Right hindlimb (tissue), 1 donor: ENCODE measurements at regions not wholly inside any gene's neighbourhood (a gene's known extent, or its start where the extent isn't known, plus 50 kb on each side); places are given as distances from the start of the nearest gene placed in this dataset.
"Not testable (repeated sequence)": the region's sequence is repeated elsewhere in the genome, so short reads cannot be mapped to it uniquely, and the experiment has no call there.

Experiments
- DNase-seq: peaks from one replicate; pipeline ENCODE4 v3.0.0-alpha.2; 2018

- peak; percentile 67 for DNase-seq
These were observed 892.7 kb downstream of the TLE1 start for GRCh38 chr9:80796632-80797031.

DNA sequence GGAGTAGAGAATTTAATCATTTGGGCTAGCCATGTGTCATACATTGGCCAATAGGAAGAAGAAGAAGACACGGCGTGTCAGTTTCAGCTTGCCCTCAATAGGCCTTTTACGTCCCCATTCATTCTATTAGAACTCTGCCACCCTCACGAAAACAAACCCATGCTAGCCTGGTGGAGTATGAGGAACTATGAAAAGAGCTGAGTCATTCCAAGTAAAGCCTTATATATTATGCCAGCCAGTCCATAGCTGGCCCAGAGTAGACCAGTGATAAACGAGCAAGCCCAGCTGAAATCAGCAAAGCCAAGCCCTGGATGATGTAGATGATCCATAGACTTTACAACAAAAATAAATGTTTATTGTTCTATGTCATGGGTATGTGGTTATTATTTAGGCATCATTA, 895.1 kb downstream of the TLE1 start:
- DNase-seq: no peak

DNA sequence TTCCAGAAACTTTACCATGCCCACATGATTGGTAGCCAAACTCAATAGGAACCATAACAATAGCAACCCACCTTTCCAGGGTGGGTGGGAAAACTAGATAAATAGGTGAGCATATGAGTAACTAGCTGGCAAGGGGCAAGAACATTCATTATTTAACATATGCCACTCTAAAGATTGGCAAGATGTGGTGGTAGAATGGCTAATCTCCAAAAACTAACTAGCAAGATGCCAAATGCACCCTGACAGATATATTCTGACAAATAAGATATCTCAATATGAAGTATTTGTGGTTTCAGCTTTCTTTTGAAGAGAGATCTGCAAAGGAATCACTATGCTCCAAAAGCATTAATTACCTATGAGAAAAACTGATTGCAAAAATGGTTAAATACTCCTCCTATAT, 895.6 kb downstream of the TLE1 start:
- DNase-seq: no peak

GRCh38 chr9:80792726-80793125, 896.6 kb downstream of the TLE1 start:
- no peak for DNase-seq

GRCh38 chr9:80791836-80792235, 897.5 kb downstream of the TLE1 start:
- DNase-seq: no peak

DNA sequence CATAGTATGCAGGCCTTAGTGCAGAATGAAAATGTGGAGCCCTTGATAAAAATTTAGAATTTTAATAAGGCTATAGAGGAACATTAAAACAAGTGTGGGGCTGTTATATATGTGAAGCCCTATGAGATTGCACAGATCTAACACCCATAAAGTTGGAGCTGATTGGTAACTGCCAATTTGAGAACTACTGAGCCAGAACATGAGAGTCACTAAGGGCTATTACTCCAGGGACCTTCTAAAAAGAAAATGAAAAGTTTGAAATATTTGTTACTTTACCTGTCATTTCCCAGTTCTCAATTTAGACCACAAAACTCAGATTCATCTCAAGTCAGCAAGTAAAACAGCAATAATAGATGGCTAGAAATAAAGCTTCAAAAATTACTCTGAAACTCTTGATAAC, 898.6 kb downstream of the TLE1 start:
- DNase-seq: no peak

DNA sequence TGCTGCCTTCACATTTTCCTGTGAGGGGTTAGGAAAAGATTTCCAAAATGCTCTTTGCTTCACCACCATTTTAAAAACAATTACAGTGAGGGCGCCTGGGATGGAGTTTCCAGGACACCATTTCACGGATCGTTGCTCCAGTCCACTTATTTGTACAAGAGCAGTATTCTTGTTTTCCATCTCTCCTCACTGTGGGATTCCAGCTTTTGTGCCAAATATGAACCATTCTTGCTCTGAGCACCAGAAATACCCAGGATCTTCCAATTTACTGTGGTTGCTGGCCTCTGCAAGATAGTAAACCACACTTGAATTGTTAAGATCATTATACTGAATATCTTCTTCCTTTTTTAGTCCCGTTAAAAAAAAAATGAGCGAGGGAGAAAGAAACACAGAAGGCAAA, 899.5 kb downstream of the TLE1 start:
- DNase-seq: no peak

DNA sequence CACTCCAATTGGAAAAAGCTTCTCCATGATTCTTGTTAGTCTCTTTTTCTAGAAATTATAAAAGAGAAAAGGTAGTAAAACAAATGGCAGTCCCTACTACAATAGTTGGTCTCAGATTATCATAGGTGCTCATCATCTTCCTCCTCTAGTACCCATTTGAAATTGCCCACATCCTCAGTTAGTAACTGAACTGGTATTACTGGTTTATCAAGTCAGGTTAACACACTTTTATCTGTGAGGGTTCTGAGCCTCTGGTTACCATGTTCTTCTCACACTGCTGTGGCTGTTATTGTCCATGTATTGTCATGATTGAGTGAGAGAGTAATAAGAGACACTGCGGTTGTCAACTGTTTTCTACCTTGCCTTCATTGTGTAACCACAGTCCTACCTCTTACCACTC, 901.7 kb downstream of the TLE1 start:
- no peak for DNase-seq

DNA sequence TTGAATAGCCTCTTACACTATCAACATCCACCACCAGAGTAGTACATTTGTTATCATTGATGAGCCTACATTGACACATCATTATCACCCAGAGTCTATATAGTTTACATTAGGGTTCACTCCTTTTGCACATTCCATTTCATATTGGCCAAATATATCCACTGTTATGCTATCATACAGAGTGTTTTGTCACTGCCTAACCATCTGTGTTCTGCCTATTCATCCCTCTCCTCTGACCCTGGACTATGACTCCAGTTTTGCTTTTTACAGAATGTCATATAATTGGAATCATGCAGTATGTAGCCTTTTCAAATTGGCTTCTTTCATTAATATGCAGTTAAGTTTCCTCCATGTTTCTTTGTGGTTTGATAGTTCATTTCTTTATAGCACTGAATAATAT, 904.7 kb downstream of the TLE1 start:
- no peak for DNase-seq

DNA sequence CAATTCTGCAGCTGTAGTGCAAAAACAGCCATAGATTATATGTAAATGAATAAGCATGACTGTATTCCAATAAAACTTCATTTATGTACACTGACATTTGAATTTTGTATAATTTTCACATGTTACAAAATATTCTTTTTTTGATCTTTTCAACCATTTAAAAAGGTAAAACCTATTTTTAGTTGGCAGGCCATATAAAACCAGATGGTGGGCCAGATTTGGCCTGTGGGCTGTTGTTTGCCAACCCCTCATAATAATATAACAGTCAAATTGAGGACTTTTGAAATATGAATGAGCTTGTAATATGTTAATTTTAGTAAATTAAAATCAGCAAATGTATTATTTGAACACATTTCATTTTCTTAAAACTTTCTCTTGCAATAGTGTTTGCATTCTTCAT, 913.4 kb downstream of the TLE1 start:
- no peak for DNase-seq

DNA sequence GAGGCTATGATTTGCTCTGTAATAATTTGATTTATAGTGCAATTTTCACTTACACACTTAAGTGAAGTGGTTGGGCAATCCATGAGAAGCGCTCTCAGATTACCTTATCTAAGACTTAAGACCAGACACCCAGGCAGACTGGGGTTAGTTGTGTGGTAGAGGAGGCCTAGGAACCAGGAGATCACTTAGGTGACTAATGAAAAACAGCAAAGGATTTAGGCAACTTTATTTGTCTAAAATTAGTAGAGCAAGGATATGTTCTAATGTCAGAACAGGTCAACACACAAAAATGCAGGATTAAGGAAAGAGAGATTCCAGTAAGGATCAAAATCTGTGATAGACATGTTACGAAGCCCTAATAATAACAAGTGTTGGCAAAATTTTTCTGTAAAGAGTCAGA, 913.8 kb downstream of the TLE1 start:
- DNase-seq: no peak

DNA sequence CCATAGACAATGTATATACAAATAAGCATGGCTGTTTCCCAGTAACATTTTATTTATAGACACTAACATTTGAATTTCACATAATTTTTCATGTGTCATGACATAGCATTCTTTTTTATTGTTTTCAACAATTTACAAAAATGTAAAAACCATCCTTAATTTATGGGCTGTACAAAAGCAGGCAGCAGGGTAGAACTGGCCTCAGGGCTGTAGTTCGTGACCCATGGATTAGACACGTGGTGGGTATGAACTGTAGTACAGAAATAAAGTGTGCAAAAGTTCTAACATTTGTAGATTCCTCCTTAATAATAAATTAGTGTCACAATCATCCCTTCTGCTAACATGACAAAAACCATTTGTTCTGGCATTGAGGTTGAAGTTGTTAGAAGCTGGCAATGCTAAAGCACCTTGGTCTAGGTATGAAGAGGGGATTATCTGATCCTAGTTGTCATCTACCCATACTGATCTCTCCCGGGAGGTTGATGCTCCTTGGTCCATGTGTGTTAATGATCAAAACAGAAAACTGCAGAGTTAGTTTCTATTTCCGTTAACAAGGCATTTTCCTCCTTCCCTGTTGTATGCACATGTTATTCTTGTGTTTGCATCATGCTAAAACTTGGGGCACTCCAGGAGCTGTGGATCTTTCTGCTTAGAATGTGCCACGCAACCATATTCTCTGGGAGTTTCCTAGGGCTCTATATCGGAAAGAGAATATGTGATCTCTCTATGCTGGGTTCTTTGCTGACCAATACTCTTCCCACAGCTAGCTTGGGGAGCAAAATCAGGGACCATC, 917.6 kb downstream of the TLE1 start:
- DNase-seq: no peak

GRCh38 chr9:80763536-80763935, 925.8 kb downstream of the TLE1 start:
- DNase-seq: peak; percentile 61

DNA sequence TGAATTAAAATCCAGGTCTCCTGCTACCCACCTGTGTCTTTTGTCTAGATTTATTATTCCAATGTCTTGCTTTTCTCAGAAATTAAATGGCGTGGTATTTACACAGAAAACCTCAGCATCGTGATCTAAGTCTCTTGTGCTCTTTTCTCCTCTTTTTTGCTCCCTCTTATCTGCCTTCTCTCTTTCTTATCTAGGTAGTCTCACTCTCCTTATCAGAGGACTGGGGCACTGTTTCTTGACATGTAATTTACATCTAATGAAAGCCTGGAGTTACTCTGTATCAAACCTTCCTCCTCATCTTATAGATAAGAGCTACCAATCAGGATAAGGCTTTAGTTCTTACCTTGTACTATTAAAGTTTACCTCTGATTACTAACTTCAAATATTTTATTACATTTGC, 933.8 kb downstream of the TLE1 start:
- DNase-seq: no peak

DNA sequence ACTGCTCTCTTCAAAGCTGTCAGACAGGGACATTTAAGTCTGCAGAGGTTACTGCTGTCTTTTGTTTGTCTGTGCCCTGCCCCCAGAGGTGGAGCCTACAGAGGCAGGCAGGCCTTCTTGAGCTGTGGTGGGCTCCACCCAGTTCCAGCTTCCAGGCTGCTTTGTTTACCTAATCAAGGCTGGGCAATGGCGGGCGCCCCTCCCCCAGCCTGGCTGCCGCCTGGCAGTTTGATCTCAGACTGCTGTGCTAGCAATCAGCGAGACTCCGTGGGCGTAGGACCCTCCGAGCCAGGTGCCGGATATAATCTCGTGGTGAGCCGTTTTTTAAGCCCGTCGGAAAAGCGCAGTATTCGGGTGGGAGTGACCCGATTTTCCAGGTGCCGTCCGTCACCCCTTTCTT, 942.3 kb downstream of the TLE1 start:
- DNase-seq: not testable (repeated sequence)

- DNase-seq: no peak
These were observed 956.8 kb downstream of the TLE1 start for GRCh38 chr9:80732506-80732905.

DNA sequence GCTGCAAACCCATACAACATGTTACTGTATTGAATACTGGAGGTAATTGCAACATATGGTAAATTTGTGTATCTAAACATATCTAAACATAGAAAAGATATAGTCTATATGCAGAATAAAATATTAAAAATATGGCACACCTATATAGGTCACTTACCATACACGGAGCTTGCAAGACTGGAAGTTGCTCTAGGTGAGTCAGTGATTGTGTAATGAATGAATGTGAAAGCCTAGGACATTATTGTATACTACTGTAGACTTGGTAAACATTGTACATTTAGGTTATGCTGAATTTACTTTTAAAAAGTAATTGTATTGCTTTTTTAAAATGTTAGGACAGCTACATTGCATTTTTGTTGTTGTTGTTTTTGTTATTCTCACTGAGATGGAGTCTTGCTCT, 968.8 kb downstream of the TLE1 start:
- no peak for DNase-seq

- no peak for DNase-seq
These were observed 982.2 kb downstream of the TLE1 start for GRCh38 chr9:80707120-80707519.

DNA sequence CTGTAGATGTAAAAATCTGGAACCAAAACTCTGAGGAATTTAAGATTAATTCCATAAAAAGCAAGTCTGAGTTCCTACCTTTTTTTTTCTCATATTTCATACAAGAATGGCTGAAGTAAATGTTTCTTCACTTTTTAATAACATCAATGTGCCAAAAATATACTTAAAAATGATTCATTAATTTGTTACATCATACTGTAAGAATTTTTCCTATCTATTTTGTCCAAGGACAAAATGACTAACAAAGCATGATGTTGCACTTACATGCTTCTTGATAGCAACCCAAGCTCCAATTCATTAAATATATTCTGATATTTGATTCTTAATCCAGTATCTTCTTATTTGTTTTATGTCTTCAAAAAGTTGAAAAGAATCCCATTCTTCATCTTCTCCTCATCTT, 988.3 kb downstream of the TLE1 start:
- no peak for DNase-seq

DNA sequence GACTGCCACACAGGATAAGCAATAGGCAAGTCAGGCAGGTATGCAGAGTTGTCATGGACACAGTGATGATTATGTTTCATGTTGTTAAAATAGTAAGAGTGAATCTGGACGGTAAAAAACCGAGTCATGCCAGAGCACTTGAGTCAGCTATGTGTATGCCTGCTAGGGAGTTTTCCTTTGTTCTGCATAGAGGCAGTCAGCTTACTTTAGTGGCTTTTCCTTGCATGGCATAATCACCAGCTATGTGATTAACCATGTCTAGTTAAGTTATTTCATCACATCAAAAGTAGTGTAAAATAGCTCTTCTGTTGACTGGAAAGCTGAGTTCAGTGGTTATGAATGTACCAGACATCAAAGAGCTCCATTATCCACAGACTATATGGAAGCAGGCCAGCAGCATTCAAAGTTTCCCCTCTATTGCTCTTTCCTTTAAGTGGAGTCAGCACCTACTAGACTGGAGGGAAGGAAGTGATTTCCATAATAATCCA, 989.8 kb downstream of the TLE1 start:
- DNase-seq: peak; percentile 14

DNA sequence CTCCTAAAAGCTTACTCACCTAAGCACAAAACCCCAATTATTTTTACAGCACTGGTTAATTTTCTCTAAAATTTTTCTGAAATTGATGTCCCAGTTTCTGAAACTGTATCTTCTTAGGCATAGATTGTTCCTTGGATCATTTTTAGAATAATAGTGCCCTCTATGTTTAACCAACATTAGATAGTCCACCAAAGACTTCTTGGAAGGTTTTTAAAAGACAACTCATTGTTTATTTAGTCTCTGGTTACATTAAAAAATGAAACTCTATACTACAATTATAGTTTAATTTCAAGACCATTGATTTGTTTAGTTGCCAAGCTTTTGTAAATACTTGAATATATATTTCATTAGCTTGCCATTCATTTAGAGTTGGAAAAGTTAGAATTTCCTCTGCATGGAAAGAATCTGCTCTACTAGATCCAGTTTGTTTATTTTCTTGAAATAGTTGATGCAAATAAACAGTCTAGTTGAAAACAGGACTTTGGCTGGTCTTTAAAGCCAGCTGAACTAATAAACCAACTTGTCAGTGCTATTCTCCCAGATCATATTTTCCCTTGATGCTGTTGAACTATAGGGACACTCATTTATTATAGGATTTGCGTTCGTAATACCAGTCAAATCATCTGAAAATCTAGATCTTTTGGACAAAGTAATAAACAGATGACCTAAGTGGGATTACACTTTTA, 990.5 kb downstream of the TLE1 start:
- no peak for DNase-seq

GRCh38 chr9:80692751-80693150, 996.6 kb downstream of the TLE1 start:
- no peak for DNase-seq

- no peak for DNase-seq
These were observed 998.1 kb downstream of the TLE1 start for GRCh38 chr9:80691229-80691628.

DNA sequence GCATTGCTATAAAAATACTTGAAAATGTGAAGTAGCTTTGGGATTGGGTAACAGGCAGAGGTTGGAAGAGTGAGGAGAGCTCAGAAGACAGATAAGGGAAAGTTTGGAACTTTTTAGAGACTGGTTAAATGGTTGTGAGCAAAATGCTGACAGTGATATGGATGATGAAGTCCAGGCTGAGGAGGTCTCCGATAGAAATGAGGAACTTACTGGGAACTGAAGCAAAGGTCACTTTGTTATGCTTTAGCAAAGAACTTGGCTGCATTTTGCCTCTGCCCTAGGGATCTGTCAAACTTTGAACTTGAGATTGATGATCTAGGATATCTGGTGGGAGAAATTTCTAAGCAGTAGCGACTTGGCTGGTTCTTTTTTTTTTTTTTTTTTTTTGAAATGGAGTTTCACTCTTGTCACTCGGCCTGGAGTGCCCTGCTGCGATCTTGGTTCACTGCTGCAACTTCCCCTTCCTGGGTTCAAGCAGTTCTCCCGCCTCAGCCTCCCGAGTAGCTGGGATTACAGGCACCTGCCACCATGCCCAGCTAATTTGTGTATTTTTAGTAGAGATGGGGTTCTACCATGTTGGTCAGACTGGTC, 998.9 kb downstream of the TLE1 start:
- DNase-seq: no peak
